Jurkat, Clone E6-1 (cell line): ENCODE measurements at regions not wholly inside any gene's neighbourhood (a gene's known extent, or its start where the extent isn't known, plus 50 kb on each side); places are given as distances from the start of the nearest gene placed in this dataset.

Experiments used
- DNase-seq: peaks from one replicate; pipeline ENCODE4 v3.0.0-alpha.2; 2011; ENCODE audit warnings: low read depth, low spot score
- H3K4me3 ChIP-seq: 2 replicates; pipeline ENCODE4 v1.5.1; 2011; ENCODE audit warnings: mild to moderate bottlenecking, low read length, control low read depth, moderate library complexity

- no peak for DNase-seq
- no peak overlapping the region for H3K4me3 ChIP-seq
Observed at GRCh38 chr3:175911937-175912336, 1052.8 kb downstream of the NAALADL2 start.

GRCh38 chr3:175902226-175902625 lies 1043.1 kb downstream of the NAALADL2 start:
- no peak for DNase-seq
- no peak overlapping the region for H3K4me3 ChIP-seq

GRCh38 chr3:175898194-175898593 lies 1039.1 kb downstream of the NAALADL2 start:
- DNase-seq: no peak
- no peak overlapping the region for H3K4me3 ChIP-seq

- H3K4me3 ChIP-seq: no peak overlapping the region
- DNase-seq: no peak
Observed at GRCh38 chr3:175896655-175897054, 1037.5 kb downstream of the NAALADL2 start.

DNA sequence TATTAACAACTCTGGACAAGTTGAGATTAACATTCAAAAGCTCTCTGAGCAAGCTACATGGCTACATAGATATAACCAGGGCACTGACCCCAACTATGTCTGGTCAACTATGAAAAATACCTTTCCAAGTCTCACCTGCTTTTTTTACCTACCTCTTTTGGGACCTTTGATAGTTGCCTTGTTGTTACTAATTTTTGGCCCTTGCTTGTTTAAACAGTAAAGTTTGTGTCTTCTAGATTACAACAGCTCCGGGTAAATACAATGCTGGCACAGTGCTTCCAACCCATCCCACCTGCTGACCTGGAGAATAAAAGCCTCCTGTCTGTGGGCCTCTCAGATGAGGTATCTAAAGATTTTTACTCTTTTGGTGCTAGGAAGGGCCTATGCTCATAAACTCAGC lies 1036.6 kb downstream of the NAALADL2 start:
- no peak for DNase-seq
- H3K4me3 ChIP-seq: no peak overlapping the region

DNA sequence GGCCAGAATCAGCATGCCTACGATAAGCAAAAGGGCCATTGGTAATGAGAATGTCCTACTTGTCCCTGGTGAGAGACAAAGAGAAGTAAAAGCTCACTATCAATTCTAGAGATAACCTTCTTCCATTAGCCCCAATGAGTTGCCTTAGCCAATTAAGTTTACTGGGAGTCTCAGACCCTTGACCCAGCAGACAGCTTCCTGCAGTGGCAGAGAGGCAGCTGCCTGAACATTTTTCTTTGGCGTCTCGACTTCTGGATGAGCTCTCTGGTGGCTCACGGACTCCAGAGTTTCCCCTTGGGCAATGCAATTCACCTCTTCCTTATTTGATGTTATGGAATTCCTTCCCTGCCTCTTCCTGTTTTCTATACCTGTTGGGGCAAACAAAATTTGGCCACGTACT lies 1034.4 kb downstream of the NAALADL2 start:
- DNase-seq: no peak
- no peak overlapping the region for H3K4me3 ChIP-seq

- no peak for DNase-seq
- no peak overlapping the region for H3K4me3 ChIP-seq
Observed at GRCh38 chr3:175890066-175890465, 1030.9 kb downstream of the NAALADL2 start.

DNA sequence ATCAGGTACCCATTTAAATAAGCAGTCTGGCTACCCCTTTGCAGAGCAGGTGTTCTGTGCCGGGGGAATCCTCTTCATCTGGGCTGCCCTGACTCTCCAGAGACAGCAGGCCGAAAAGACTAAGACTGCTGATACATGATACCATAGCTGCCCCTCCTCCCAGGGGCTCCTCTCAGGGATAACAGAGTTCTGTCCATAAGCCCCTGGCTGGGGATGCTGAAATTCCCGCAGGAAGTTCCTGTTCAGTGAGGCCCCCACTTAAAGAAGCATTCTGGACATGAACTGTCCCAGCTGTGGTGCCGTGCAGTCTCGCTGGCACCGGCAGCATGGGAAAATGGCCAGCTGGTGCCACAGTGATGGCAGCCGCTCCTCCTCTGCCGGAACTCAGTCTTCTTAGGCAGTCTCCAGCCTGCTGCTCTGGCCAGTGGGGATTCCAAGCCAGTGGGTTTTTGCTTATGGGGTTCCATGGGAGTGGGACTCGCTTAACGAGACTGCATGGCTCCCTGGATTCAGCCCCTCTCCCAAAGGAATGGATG lies 1026.2 kb downstream of the NAALADL2 start:
- H3K4me3 ChIP-seq: no peak overlapping the region
- no peak for DNase-seq

GRCh38 chr3:175879417-175879816 lies 1020.3 kb downstream of the NAALADL2 start:
- DNase-seq: no peak
- H3K4me3 ChIP-seq: no peak overlapping the region

DNA sequence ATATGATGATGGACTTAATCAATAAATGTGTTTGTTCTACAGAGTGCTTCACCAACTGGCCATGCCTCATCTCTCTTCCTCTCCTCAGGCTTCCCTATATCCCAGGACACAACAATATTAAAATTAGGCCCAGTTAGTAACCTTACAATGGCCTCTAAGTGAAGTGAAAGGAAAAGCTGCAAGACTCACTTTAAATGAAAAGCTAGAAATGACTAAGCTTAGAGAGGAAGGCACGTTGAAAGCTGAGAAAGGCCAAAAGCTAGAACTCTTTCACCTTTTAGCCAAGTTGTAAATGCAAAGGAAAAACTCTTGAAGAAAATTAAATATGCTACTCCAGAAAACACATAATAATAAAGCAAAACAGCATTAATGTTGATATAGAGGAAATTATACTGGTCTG lies 1010.3 kb downstream of the NAALADL2 start:
- DNase-seq: no peak
- no peak overlapping the region for H3K4me3 ChIP-seq

DNA sequence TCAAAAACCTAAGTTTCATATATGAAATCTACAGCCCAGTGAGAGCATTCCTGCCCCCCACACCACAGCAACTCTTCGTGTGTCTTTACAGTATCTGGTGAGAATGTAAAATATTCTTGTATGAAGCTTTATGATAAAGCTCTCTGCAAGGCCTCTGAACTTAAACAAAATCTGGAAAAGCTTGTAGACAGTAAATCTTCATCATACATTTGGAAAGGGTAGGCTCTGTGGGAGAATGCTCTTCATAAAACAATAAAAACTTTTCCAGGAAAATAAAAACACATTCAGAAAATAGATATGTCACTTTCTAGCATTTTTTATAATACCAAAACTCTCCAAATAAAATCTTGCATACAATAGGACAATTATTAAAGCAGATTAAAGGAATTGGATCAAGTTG lies 1009.5 kb downstream of the NAALADL2 start:
- H3K4me3 ChIP-seq: no peak overlapping the region
- no peak for DNase-seq

DNA sequence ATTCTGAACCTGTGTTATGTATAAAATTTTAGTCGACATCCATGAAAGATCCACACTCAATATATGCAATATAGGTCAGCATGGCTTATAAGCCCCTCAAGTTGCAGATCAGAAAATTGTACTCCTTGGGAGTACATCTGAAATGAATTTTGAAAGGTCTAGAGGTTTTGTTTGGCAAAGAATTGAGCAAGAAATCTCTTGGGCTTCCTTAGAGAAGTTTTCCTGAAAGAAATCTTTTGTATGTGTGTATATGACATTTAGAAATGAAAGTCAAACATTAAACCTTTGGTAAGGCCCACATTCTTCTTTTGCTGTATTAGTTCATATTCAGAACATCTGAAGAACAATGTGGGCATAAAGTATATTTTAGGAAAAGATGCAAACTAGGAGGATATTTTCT lies 1006.6 kb downstream of the NAALADL2 start:
- no peak for DNase-seq
- no peak overlapping the region for H3K4me3 ChIP-seq

DNA sequence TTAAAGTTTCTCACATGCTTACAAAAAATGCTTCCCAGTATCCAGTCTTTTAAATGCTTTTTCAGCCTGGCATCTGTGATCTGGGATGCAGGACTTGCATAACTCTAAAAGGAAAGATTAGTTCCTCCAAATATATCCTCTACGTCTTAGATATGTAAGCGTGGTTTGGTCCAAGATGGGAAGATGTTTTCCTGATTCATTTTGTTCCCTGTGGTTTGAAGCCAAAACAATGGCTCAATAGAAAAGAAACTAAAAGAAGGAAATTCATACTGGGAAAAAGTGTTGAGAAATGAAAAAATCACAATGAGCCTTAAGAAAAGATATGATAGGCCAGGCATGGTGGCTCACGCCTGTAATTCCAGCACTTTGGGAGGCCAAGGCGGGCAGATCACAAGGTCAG lies 1002.8 kb downstream of the NAALADL2 start:
- no peak overlapping the region for H3K4me3 ChIP-seq
- DNase-seq: no peak
